ENCODE measurements at regions not wholly inside any gene's neighbourhood (a gene's known extent, or its start where the extent isn't known, plus 50 kb on each side); places are given as distances from the start of the nearest gene placed in this dataset.

DNA sequence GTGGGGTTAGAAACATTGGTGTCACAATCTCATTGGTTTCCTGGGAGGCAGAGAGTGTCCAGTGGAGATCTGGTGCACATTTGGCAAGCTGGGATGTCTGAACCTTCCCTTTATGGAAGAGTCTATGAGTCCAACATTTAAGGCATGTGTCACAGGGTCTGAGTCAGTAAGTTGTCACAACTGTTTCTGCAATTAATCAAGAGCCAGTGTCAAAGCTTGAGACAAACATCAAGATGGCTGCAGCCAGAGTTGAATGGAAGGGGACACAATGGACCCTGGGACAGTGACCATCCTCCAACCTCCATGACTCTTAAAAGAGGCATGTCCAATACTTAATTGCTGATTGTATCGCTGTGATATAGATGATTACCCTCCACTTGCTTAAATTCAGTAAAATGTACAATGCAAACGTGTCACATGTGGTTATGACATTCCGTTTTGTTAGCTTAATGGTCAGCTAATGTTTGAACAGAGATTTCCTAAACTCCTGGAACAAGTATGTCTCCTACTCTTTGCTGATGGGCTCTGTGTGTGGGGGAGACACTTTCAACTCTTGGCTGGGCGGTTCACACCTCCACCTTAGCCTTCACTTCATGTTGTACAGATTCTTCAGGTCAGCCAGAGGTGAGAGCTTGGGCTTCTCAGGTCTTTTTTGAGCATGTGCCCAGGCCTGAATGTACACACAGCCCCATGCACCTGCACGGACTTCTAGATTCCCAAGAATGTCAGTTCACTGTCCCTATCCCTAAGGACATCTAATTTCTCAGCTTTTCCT, 79.9 kb upstream of the PRR23E start:
- Histone ChIP-seq H4K5ac (ENCODE audit: insufficient read length, low read depth, low read length) (no peak overlapping the region), H4K91ac (ENCODE audit: insufficient read length, low read depth, low read length) (no peak overlapping the region), H2BK20ac (ENCODE audit: low read depth, low read length, poor library complexity, severe bottlenecking) (no peak overlapping the region), H4K8ac (replicated peaks; ENCODE audit: insufficient read length, low read depth, low read length) (no peak overlapping the region), H3K9ac (ENCODE audit: extremely low read depth, insufficient read length, low read length) (no peak overlapping the region), H3K18ac (ENCODE audit: insufficient read length, low read depth, low read length) (no peak overlapping the region), H2BK15ac (ENCODE audit: low read depth, low read length) (no peak overlapping the region), H4K20me1 (ENCODE audit: control insufficient read depth, insufficient read depth, insufficient read length) (no peaks in the 10 kb centered on the region), H3K9me3 (ENCODE audit: control insufficient read depth, low read depth, low read length) (peaks cover 10% of the 10 kb centered on the region), H2BK12ac (ENCODE audit: insufficient read length, low read depth, low read length) (no peak overlapping the region), H3K27ac (ENCODE audit: insufficient read length, low read depth, low read length) (no peak overlapping the region), H3K4me1 (ENCODE audit: insufficient read depth, low read length) (0 out of 2 replicates have a peak, but pooled peaks cover under 1% of the 10 kb centered on the region), H2AK5ac (ENCODE audit: insufficient read length, low read length) (no peak overlapping the region), H3K27me3 (ENCODE audit: insufficient read depth, low read length) (no peaks in the 10 kb centered on the region), H3K79me2 (ENCODE audit: insufficient read depth, low read length) (no peaks in the 10 kb centered on the region), H3K79me1 (ENCODE audit: insufficient read depth, low read depth, low read length, poor library complexity, severe bottlenecking) (no peaks in the 10 kb centered on the region), H3K23ac (ENCODE audit: insufficient read length, low read depth, low read length) (no peak overlapping the region), H3K56ac (ENCODE audit: insufficient read length, low read depth, low read length) (no peak overlapping the region), H2BK5ac (ENCODE audit: insufficient read length, low read length) (no peak overlapping the region), H3K4ac (ENCODE audit: low read depth, low read length) (no peak overlapping the region), H3K14ac (ENCODE audit: insufficient read depth, low read length) (no peak overlapping the region), H3T11ph (ENCODE audit: low read length) (no peak overlapping the region), H2BK120ac (ENCODE audit: low read depth, low read length, poor library complexity, severe bottlenecking) (no peak overlapping the region), H3K23me2 (ENCODE audit: insufficient read length, low read depth, low read length, poor library complexity, severe bottlenecking) (no peaks in the 10 kb centered on the region), H3K4me2 (ENCODE audit: insufficient read depth, insufficient read length, low read length) (no peak overlapping the region), H2AFZ (ENCODE audit: low read length) (no peak overlapping the region)
- DNase-seq = no peak
- Mint-ChIP-seq H3K27me3 (ENCODE audit: low read depth) (peaks cover 20% of the 10 kb centered on the region), H3K4me1 (peaks cover 53 to 60% of the 10 kb centered on the region in 2 experiments), H3K9me3 (peaks cover 17 to 26% of the 10 kb centered on the region in 2 experiments), H3K4me3 (no peak overlapping the region), H3K36me3 (ENCODE audit: insufficient read depth in 1 of 3, low read depth in 3 of 3) (peaks cover 11 to 35% (median 11%) of the 10 kb centered on the region in 3 experiments), H3K27ac (peak overlapping the region in 1 of 3 experiments; percentile 48; a peak in 2 of 7 replicates)
- TF ChIP-seq, protein P1, sequence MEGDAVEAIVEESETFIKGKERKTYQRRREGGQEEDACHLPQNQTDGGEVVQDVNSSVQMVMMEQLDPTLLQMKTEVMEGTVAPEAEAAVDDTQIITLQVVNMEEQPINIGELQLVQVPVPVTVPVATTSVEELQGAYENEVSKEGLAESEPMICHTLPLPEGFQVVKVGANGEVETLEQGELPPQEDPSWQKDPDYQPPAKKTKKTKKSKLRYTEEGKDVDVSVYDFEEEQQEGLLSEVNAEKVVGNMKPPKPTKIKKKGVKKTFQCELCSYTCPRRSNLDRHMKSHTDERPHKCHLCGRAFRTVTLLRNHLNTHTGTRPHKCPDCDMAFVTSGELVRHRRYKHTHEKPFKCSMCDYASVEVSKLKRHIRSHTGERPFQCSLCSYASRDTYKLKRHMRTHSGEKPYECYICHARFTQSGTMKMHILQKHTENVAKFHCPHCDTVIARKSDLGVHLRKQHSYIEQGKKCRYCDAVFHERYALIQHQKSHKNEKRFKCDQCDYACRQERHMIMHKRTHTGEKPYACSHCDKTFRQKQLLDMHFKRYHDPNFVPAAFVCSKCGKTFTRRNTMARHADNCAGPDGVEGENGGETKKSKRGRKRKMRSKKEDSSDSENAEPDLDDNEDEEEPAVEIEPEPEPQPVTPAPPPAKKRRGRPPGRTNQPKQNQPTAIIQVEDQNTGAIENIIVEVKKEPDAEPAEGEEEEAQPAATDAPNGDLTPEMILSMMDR (conservative IDR thresholded peaks at IDR 0.05) = no peak
- WGBS (ENCODE audit: extremely low coverage, insufficient read length, low lambda C conversion rate) = no CpG with 5 or more reads among the region's 5 CpGs

All from H9 (cell line).